ENCODE measurements at regions not wholly inside any gene's neighbourhood (a gene's known extent, or its start where the extent isn't known, plus 50 kb on each side); places are given as distances from the start of the nearest gene placed in this dataset.

DNA sequence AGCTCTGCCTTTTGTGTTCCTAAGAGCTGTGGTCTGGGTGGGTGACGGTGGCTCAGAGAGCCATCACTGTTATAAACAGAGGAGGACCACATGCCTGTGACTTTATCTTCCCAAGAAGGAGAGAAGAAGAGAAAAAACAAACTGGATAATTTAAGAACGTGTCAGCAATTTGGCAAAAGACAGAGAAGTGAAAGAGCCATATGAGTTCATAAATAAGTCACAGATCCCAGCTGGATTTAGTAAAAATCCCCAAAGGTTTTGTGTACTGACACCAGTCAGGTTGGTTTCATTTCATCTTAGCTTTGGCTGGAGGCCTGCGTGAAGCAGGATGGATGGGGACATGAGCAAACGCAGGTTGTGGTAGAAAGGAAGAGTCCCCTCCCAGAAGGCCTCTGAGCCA lies 120.7 kb downstream of the CXCL12 start:
- in situ Hi-C loops (cut with HindIII; ENCODE audit: low pct_ligation_motif_present, low sequenced_read_pairs): no loop called here
- H3K27ac ChIP-seq: no peak overlapping the region

DNA sequence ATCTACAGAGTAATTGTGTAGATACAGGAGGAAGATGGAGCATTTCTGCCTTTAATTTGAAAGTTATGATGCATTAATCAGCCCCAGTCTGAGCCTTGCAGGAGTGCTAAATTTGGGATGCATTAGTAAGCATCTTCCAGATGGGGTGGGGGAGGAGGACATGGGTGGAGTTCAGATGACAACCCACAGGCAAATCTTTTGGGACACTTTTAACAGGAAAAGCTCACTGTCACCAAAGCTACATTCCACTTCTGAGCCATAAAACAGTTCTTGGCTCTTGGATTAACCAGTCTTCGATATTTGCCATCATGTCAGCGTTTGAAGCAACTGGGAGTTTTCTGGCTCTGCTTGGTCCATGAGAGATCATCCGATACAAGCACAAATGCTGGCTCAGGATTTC lies 121.1 kb downstream of the CXCL12 start:
- no peaks in the 10 kb centered on the region for H3K27me3 ChIP-seq (replicated peaks)
- no peaks in the 10 kb centered on the region for H3K36me3 ChIP-seq (replicated peaks)
- TF ChIP-seq, protein P1, sequence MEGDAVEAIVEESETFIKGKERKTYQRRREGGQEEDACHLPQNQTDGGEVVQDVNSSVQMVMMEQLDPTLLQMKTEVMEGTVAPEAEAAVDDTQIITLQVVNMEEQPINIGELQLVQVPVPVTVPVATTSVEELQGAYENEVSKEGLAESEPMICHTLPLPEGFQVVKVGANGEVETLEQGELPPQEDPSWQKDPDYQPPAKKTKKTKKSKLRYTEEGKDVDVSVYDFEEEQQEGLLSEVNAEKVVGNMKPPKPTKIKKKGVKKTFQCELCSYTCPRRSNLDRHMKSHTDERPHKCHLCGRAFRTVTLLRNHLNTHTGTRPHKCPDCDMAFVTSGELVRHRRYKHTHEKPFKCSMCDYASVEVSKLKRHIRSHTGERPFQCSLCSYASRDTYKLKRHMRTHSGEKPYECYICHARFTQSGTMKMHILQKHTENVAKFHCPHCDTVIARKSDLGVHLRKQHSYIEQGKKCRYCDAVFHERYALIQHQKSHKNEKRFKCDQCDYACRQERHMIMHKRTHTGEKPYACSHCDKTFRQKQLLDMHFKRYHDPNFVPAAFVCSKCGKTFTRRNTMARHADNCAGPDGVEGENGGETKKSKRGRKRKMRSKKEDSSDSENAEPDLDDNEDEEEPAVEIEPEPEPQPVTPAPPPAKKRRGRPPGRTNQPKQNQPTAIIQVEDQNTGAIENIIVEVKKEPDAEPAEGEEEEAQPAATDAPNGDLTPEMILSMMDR (IDR thresholded peaks at IDR 0.05; ENCODE audit: low read depth, low read length, missing control alignments): no peak
- H3K4me3 ChIP-seq (ENCODE audit: low read depth, low read length): no peak overlapping the region
- in situ Hi-C loops (cut with HindIII; ENCODE audit: low pct_ligation_motif_present, low sequenced_read_pairs): no loop called here
- DNase-seq: no peak
- H3K27ac ChIP-seq: no peak overlapping the region

More for the DNA sequence above, 120.7 kb downstream of the CXCL12 start:
- Histone ChIP-seq H3K27me3 (replicated peaks) (no peaks in the 10 kb centered on the region), H3K4me3 (ENCODE audit: low read depth, low read length) (no peak overlapping the region), H3K36me3 (replicated peaks) (no peaks in the 10 kb centered on the region)
- TF ChIP-seq, protein P1 (IDR thresholded peaks at IDR 0.05; ENCODE audit: low read depth, low read length, missing control alignments): no peak
- DNase-seq: no peak

DNA sequence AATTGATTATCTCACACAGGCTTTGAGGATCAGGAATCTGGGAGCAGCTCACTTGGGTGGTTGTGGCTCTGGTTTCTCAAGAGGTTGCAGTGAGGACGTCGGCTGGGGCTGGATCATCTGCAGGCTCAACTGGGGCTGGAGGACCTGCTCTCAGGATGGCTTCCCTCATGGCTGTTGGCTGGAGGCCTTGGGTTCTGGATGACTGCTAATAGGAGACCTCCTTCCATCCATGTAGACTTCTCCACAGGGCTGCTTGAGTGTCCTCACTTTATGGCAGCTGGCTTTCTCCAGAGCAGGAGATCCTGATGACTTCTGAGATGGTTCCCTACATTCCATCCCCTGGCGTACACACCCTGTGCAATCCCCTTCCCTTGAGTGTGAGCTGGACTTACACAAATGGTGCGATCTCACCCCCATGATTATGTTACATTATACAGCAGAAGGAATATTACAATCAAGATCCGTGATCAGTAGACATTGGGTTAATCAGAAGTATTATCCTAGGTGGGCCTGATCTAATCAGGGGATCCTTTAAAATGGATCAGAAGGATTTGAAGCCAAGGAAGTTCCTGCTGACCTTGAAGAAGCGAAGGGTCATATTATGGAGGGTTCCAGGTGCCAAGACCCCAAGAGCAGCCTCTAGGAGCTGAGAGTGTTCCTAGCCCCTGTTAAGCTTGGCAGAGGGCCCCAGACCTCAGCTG lies 122.2 kb downstream of the CXCL12 start:
- H3K4me3 ChIP-seq (ENCODE audit: low read depth, low read length): no peak overlapping the region
- H3K27me3 ChIP-seq (replicated peaks): no peaks in the 10 kb centered on the region
- no peak overlapping the region for H3K27ac ChIP-seq
- TF ChIP-seq, protein P1 (IDR thresholded peaks at IDR 0.05; ENCODE audit: low read depth, low read length, missing control alignments): no peak
- H3K36me3 ChIP-seq (replicated peaks): no peaks in the 10 kb centered on the region
- in situ Hi-C loops (cut with HindIII; ENCODE audit: low pct_ligation_motif_present, low sequenced_read_pairs): no loop called here
- DNase-seq: no peak

DNA sequence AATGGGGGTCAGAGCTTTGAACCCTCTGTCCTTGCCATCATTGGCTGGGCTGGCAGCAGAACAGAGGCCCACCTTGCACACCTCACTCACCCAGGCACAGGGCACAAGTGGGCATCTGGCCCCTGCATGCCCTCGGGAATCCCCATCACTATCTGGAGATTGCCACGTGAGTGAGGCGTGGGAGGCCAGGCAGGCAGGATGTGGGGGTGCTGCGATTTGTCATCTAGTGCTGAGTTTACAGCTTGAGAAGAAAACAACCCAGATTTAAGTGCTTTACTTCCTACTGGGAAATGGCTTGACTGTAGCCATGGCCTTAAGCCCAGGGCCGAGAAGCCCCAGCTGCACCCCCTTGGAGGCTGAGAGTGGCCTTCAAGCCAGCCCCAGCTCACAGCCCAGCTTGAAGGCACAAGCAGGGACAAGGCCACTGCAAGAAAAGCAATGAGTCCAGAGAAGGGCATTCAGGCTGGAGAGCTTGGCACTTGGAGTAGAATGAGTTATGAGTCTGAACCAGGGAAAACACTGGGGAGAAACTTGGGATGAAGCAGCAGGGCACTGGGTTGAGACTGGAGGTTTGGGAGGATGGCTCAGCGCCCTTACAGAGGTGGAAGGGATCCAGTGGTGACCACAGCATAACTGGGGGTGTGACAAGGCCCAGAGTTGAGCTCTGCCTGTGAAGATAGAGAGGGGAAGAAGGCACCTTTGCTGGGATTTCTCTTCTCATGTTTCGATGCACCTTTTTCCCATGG lies 123.0 kb downstream of the CXCL12 start:
- in situ Hi-C loops (cut with HindIII; ENCODE audit: low pct_ligation_motif_present, low sequenced_read_pairs): no loop called here
- DNase-seq: peak; percentile 46
- Histone ChIP-seq H3K27ac (no peak overlapping the region), H3K4me3 (ENCODE audit: low read depth, low read length) (no peak overlapping the region), H3K36me3 (replicated peaks) (no peaks in the 10 kb centered on the region), H3K27me3 (replicated peaks) (no peaks in the 10 kb centered on the region)
- TF ChIP-seq, protein P1 (IDR thresholded peaks at IDR 0.05; ENCODE audit: low read depth, low read length, missing control alignments): no peak

DNA sequence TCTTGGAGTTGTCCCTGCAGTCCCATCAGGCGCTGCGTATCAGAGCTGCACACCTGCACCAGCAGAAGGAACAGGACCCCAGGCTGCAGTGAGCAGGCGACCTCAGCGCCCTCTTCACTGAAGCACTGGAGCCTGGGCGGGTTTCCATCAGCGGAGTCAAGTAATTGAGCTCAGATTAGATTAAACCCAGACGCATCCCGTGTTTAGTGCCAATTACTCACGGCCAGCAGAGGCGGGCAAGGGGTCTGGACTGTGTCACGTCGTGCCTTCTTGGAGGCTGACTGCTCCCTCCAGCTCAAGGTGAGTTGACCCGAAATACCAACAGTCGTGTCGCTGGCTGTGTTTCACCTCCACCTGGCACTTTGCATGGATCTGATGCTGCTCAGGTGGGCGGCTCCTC lies 123.6 kb downstream of the CXCL12 start:
- TF ChIP-seq, protein P1 (IDR thresholded peaks at IDR 0.05; ENCODE audit: low read depth, low read length, missing control alignments): no peak
- DNase-seq: no peak
- in situ Hi-C loops (cut with HindIII; ENCODE audit: low pct_ligation_motif_present, low sequenced_read_pairs): no loop called here
- no peak overlapping the region for H3K27ac ChIP-seq
- no peak overlapping the region for H3K4me3 ChIP-seq (ENCODE audit: low read depth, low read length)
- no peaks in the 10 kb centered on the region for H3K27me3 ChIP-seq (replicated peaks)
- no peaks in the 10 kb centered on the region for H3K36me3 ChIP-seq (replicated peaks)

Measured in brain microvascular endothelial cell (primary cell).